ENCODE measurements at regions not wholly inside any gene's neighbourhood (a gene's known extent, or its start where the extent isn't known, plus 50 kb on each side); places are given as distances from the start of the nearest gene placed in this dataset.

DNA sequence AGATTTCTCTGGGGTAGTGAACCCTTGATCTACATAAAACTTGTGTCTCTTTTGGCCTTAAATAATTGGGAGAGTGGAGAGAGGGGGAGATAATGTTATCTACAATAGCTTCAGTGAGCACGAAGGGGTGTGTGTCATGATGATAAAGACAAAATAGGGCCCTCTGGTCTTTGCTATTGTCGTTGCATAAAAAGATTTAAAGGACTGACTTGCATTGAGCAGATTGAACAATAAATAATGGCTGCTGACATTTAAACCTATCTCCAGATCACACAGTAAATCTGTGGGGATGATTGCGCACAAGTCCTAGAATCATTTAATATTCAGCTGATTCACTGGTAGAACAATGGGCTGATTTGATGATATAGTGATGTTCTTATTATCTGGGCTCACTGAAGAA, 71.3 kb upstream of the GAP43 start:
- H3K27me3 ChIP-seq (ENCODE audit: low read length): no peaks in the 10 kb centered on the region
- no peak overlapping the region for H2AFZ ChIP-seq (ENCODE audit: low read depth, low read length, severe bottlenecking)
- H3K27ac ChIP-seq (ENCODE audit: low read depth, low read length): no peak overlapping the region
- H3F3A ChIP-seq (ENCODE audit: insufficient read depth): no peaks in the 10 kb centered on the region
- TF ChIP-seq EZH2phosphoT487 (conservative IDR thresholded peaks at IDR 0.05; ENCODE audit: low read length): no peak
- TF ChIP-seq, protein P1, sequence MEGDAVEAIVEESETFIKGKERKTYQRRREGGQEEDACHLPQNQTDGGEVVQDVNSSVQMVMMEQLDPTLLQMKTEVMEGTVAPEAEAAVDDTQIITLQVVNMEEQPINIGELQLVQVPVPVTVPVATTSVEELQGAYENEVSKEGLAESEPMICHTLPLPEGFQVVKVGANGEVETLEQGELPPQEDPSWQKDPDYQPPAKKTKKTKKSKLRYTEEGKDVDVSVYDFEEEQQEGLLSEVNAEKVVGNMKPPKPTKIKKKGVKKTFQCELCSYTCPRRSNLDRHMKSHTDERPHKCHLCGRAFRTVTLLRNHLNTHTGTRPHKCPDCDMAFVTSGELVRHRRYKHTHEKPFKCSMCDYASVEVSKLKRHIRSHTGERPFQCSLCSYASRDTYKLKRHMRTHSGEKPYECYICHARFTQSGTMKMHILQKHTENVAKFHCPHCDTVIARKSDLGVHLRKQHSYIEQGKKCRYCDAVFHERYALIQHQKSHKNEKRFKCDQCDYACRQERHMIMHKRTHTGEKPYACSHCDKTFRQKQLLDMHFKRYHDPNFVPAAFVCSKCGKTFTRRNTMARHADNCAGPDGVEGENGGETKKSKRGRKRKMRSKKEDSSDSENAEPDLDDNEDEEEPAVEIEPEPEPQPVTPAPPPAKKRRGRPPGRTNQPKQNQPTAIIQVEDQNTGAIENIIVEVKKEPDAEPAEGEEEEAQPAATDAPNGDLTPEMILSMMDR (IDR thresholded peaks at IDR 0.05; ENCODE audit: insufficient read depth, low read length, poor library complexity, severe bottlenecking): no peak
- H3K4me3 ChIP-seq (ENCODE audit: insufficient read depth, low read length, poor library complexity, severe bottlenecking): no peak overlapping the region
- H4K20me1 ChIP-seq (ENCODE audit: low read depth, low read length): no peaks in the 10 kb centered on the region
- H3K9me3 ChIP-seq (ENCODE audit: insufficient read depth, low read length): no peaks in the 10 kb centered on the region
- H3K9me2 ChIP-seq (replicated peaks; ENCODE audit: insufficient read depth, low read length): no peaks in the 10 kb centered on the region; the same call in 1 of the 2 replicates
- H3K79me2 ChIP-seq (ENCODE audit: insufficient read depth, low read length): no peaks in the 10 kb centered on the region
- H3K36me3 ChIP-seq (ENCODE audit: low read length): no peaks in the 10 kb centered on the region
- H3K9ac ChIP-seq (ENCODE audit: low read length): no peak overlapping the region
- no peak overlapping the region for H3K4me2 ChIP-seq (ENCODE audit: low read depth, low read length, poor library complexity, severe bottlenecking)

DNA sequence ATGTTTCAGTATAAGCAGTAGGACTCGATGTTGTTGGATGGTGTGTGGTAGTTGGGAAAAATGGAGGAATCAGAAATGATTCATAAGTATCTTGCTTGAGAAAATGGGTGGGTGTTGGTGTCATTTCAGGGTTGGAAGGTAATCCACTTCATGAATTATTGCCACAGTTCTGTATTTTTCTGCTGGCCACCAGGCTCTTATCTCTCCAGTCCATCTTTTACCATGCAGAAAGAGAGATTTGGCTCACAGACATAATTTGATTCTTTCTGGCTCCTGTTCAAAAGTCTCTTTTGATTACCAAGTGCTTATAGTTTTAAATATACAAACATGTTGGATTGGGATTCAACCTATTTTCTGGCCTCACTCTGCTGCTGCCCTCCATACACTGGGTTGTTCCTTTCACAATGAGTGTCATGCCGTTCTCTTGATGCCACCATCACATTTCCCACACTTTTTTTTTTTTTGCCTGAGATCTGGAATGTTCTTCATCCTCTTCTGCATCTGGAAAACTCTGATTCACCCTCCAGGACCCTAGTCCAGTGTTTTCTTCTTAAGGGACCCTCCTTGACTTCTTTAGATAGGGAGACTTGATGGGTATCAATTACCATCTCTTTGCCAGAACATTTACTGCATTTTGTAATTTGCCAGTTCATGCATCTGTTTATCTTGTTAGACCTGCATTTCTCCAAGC, 69.4 kb upstream of the GAP43 start:
- no peaks in the 10 kb centered on the region; the same call in 1 of the 2 replicates for H3K9me2 ChIP-seq (replicated peaks; ENCODE audit: insufficient read depth, low read length)
- TF ChIP-seq, protein P1 (IDR thresholded peaks at IDR 0.05; ENCODE audit: insufficient read depth, low read length, poor library complexity, severe bottlenecking): no peak
- no peak for TF ChIP-seq EZH2phosphoT487 (conservative IDR thresholded peaks at IDR 0.05; ENCODE audit: low read length)
- no peaks in the 10 kb centered on the region for H3K36me3 ChIP-seq (ENCODE audit: low read length)
- H3K79me2 ChIP-seq (ENCODE audit: insufficient read depth, low read length): no peaks in the 10 kb centered on the region
- no peaks in the 10 kb centered on the region for H3K27me3 ChIP-seq (ENCODE audit: low read length)
- H3F3A ChIP-seq (ENCODE audit: insufficient read depth): no peaks in the 10 kb centered on the region
- H3K27ac ChIP-seq (ENCODE audit: low read depth, low read length): no peak overlapping the region
- no peak overlapping the region for H3K9ac ChIP-seq (ENCODE audit: low read length)
- no peak overlapping the region for H2AFZ ChIP-seq (ENCODE audit: low read depth, low read length, severe bottlenecking)
- H4K20me1 ChIP-seq (ENCODE audit: low read depth, low read length): no peaks in the 10 kb centered on the region
- no peak overlapping the region for H3K4me3 ChIP-seq (ENCODE audit: insufficient read depth, low read length, poor library complexity, severe bottlenecking)
- H3K9me3 ChIP-seq (ENCODE audit: insufficient read depth, low read length): no peaks in the 10 kb centered on the region
- no peak overlapping the region for H3K4me2 ChIP-seq (ENCODE audit: low read depth, low read length, poor library complexity, severe bottlenecking)

DNA sequence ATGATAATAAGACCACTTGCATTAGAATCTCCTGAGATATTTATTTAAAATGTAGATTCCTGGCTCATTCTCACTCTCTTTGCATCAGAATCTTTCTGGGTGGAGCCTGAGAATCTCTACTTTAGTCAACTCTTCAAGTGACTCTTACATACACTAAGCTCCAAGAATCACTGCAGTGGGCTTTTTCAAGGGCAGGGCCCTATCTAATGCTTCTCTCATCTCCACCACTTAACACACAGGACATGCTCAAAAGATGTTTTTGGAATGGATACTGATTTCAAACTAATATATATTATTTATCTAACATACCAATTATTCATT, 68.9 kb upstream of the GAP43 start:
- H3K9me3 ChIP-seq (ENCODE audit: insufficient read depth, low read length): no peaks in the 10 kb centered on the region
- H3K79me2 ChIP-seq (ENCODE audit: insufficient read depth, low read length): no peaks in the 10 kb centered on the region
- H3K27ac ChIP-seq (ENCODE audit: low read depth, low read length): no peak overlapping the region
- H3K9ac ChIP-seq (ENCODE audit: low read length): no peak overlapping the region
- no peak overlapping the region for H2AFZ ChIP-seq (ENCODE audit: low read depth, low read length, severe bottlenecking)
- H3K36me3 ChIP-seq (ENCODE audit: low read length): no peaks in the 10 kb centered on the region
- H3K9me2 ChIP-seq (replicated peaks; ENCODE audit: insufficient read depth, low read length): no peaks in the 10 kb centered on the region; the same call in 1 of the 2 replicates
- H4K20me1 ChIP-seq (ENCODE audit: low read depth, low read length): no peaks in the 10 kb centered on the region
- H3K27me3 ChIP-seq (ENCODE audit: low read length): no peaks in the 10 kb centered on the region
- H3K4me2 ChIP-seq (ENCODE audit: low read depth, low read length, poor library complexity, severe bottlenecking): no peak overlapping the region
- TF ChIP-seq EZH2phosphoT487 (conservative IDR thresholded peaks at IDR 0.05; ENCODE audit: low read length): no peak
- TF ChIP-seq, protein P1 (IDR thresholded peaks at IDR 0.05; ENCODE audit: insufficient read depth, low read length, poor library complexity, severe bottlenecking): no peak
- H3F3A ChIP-seq (ENCODE audit: insufficient read depth): no peaks in the 10 kb centered on the region
- no peak overlapping the region for H3K4me3 ChIP-seq (ENCODE audit: insufficient read depth, low read length, poor library complexity, severe bottlenecking)

Data from SU-DHL-6 (cell line).